Fibroblast of skin of left biceps (primary cell): ENCODE measurements at regions not wholly inside any gene's neighbourhood (a gene's known extent, or its start where the extent isn't known, plus 50 kb on each side); places are given as distances from the start of the nearest gene placed in this dataset.
"Not testable (repeated sequence)": the region's sequence is repeated elsewhere in the genome, so short reads cannot be mapped to it uniquely, and the experiment has no call there.

Source experiments
- DNase-seq, 2 experiments: peaks; one replicate each; pipeline ENCODE4 v3.0.0-alpha.2; 2013; ENCODE audit warnings: low read depth in 2 of 2

GRCh38 chr4:127261476-127261875 lies 371.3 kb upstream of the INTU start:
- DNase-seq = no peak

- no peak for DNase-seq
These were observed 364.4 kb upstream of the INTU start for GRCh38 chr4:127268367-127268766.

- not testable (repeated sequence) for DNase-seq
These were observed 355.7 kb upstream of the INTU start for GRCh38 chr4:127277023-127277422.

- DNase-seq = no peak
These were observed 348.5 kb upstream of the INTU start for GRCh38 chr4:127284236-127284635.

- DNase-seq = no peak
These were observed 341.4 kb upstream of the INTU start for GRCh38 chr4:127291316-127291715.

GRCh38 chr4:127293496-127293895 lies 339.3 kb upstream of the INTU start:
- DNase-seq = no peak

GRCh38 chr4:127304356-127304755 lies 328.4 kb upstream of the INTU start:
- no peak for DNase-seq

- DNase-seq = no peak
These were observed 324.8 kb upstream of the INTU start for GRCh38 chr4:127307996-127308395.

GRCh38 chr4:127309369-127310102 lies 323.2 kb upstream of the INTU start:
- DNase-seq = no peak

GRCh38 chr4:127311371-127311770 lies 321.4 kb upstream of the INTU start:
- DNase-seq = no peak

GRCh38 chr4:127311924-127312323 lies 320.8 kb upstream of the INTU start:
- no peak for DNase-seq

- no peak for DNase-seq
These were observed 319.0 kb upstream of the INTU start for GRCh38 chr4:127313767-127314166.

GRCh38 chr4:127327491-127327890 lies 305.3 kb upstream of the INTU start:
- no peak for DNase-seq

GRCh38 chr4:127335073-127335620 lies 297.6 kb upstream of the INTU start:
- no peak for DNase-seq

- DNase-seq = no peak
These were observed 297.0 kb upstream of the INTU start for GRCh38 chr4:127335732-127336131.

- not testable (repeated sequence) for DNase-seq
These were observed 289.6 kb upstream of the INTU start for GRCh38 chr4:127343123-127343522.

- DNase-seq = no peak
These were observed 288.7 kb upstream of the INTU start for GRCh38 chr4:127344071-127344470.

GRCh38 chr4:127347936-127348335 lies 284.8 kb upstream of the INTU start:
- DNase-seq = no peak

GRCh38 chr4:127352220-127353113 lies 280.3 kb upstream of the INTU start:
- DNase-seq = no peak

- no peak for DNase-seq
These were observed 277.0 kb upstream of the INTU start for GRCh38 chr4:127355743-127356142.

- no peak for DNase-seq
These were observed 275.0 kb upstream of the INTU start for GRCh38 chr4:127357765-127358164.

GRCh38 chr4:127362686-127363085 lies 270.1 kb upstream of the INTU start:
- no peak for DNase-seq

GRCh38 chr4:127364397-127364796 lies 268.4 kb upstream of the INTU start:
- no peak for DNase-seq
